Calu3 (cell line): ENCODE measurements at regions not wholly inside any gene's neighbourhood (a gene's known extent, or its start where the extent isn't known, plus 50 kb on each side); places are given as distances from the start of the nearest gene placed in this dataset.

Source experiments
- BruUV-seq: library from RNA; stranded (reverse); fragments of 400-500 nt; replicated peaks from 2 replicates; lab custom pipeline; 2021; lab: Mats Ljungman, UMichigan
- CTCF ChIA-PET: fragments of 300-600 bp; sonication (Branson Sonifier 250); formaldehyde crosslinking; loops from one replicate; lab custom pipeline; 2022; ENCODE audit warnings: antibody characterized with exemption; lab: Charles Lee
- DNase-seq: peaks from one replicate; pipeline ENCODE4 v3.0.0; 2022
- H3K27ac Mint-ChIP-seq: one replicate; pipeline ENCODE4 v1.8.0; 2022; ENCODE audit warnings: mixed read lengths; ENCODE audit not compliant: unreplicated experiment
- H3K27me3 Mint-ChIP-seq: one replicate; pipeline ENCODE4 v1.8.0; 2022; ENCODE audit warnings: mixed read lengths; ENCODE audit not compliant: unreplicated experiment
- H3K36me3 Mint-ChIP-seq: one replicate; pipeline ENCODE4 v1.8.0; 2022; ENCODE audit warnings: mild to moderate bottlenecking, moderate library complexity, mixed read lengths; ENCODE audit not compliant: insufficient read depth, unreplicated experiment
- H3K4me1 Mint-ChIP-seq: one replicate; pipeline ENCODE4 v1.8.0; 2022; ENCODE audit warnings: mild to moderate bottlenecking, low read depth, mixed read lengths; ENCODE audit not compliant: unreplicated experiment
- H3K4me3 Mint-ChIP-seq: one replicate; pipeline ENCODE4 v1.8.0; 2022; ENCODE audit warnings: mild to moderate bottlenecking, low read depth, moderate library complexity, mixed read lengths; ENCODE audit not compliant: unreplicated experiment
- H3K9me3 Mint-ChIP-seq: one replicate; pipeline ENCODE4 v1.8.0; 2022; ENCODE audit warnings: low read depth, mixed read lengths; ENCODE audit not compliant: unreplicated experiment
- intact Hi-C: fragments of 100-400 bp; cut with micrococcal nuclease; formaldehyde crosslinking; loops from one replicate; pipeline ENCODE4 v1.10.0; 2022; ENCODE audit not compliant: unreplicated experiment
- TF ChIP-seq, protein P1 (sequence below): fragments of 200-600 bp; IDR thresholded peaks from one replicate; pipeline ENCODE4 v1.8.0; 2022; ENCODE audit warnings: antibody characterized with exemption; ENCODE audit not compliant: unreplicated experiment

- no TSS peak for BruUV-seq
- Mint-ChIP-seq H3K27me3 (no peaks in the 10 kb centered on the region), H3K4me1 (no peaks in the 10 kb centered on the region), H3K36me3 (no peaks in the 10 kb centered on the region), H3K4me3 (no peak overlapping the region), H3K9me3 (no peaks in the 10 kb centered on the region), H3K27ac (no peak overlapping the region)
- intact Hi-C loops = no loop called here
- TF ChIP-seq, protein P1, sequence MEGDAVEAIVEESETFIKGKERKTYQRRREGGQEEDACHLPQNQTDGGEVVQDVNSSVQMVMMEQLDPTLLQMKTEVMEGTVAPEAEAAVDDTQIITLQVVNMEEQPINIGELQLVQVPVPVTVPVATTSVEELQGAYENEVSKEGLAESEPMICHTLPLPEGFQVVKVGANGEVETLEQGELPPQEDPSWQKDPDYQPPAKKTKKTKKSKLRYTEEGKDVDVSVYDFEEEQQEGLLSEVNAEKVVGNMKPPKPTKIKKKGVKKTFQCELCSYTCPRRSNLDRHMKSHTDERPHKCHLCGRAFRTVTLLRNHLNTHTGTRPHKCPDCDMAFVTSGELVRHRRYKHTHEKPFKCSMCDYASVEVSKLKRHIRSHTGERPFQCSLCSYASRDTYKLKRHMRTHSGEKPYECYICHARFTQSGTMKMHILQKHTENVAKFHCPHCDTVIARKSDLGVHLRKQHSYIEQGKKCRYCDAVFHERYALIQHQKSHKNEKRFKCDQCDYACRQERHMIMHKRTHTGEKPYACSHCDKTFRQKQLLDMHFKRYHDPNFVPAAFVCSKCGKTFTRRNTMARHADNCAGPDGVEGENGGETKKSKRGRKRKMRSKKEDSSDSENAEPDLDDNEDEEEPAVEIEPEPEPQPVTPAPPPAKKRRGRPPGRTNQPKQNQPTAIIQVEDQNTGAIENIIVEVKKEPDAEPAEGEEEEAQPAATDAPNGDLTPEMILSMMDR = no peak
- DNase-seq = no peak
- CTCF ChIA-PET = no interaction called here
These were observed 1819.5 kb downstream of the SLITRK5 start for GRCh38 chr13:89490661-89491060.

DNA sequence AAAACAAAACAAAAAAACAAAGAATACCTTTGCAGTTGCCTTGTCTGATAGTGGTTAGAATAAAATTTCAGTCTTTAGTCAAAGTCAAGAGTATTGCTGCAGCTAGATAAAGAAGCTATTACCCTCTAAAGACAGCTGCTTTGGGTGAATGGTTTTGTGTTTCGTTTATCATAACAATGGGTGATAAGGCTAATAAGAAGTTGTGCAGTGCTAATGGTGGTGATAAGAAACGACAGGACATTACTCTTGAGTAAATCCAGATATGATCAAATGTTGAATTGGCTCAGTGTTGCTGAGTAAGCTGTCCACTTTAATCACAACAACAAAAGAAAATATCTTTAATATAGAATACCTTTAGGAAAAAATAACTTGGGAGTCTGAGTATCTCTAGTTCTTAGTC lies 1825.3 kb downstream of the SLITRK5 start:
- Mint-ChIP-seq H3K36me3 (no peaks in the 10 kb centered on the region), H3K4me1 (no peaks in the 10 kb centered on the region), H3K4me3 (no peak overlapping the region), H3K27me3 (no peaks in the 10 kb centered on the region), H3K9me3 (no peaks in the 10 kb centered on the region), H3K27ac (no peak overlapping the region)
- no peak for DNase-seq
- TF ChIP-seq, protein P1 = no peak
- no TSS peak for BruUV-seq
- intact Hi-C loops = no loop called here
- CTCF ChIA-PET = no interaction called here

GRCh38 chr13:89497658-89498057 lies 1826.5 kb downstream of the SLITRK5 start:
- intact Hi-C loops = no loop called here
- Mint-ChIP-seq H3K36me3 (no peaks in the 10 kb centered on the region), H3K9me3 (no peaks in the 10 kb centered on the region)

DNA sequence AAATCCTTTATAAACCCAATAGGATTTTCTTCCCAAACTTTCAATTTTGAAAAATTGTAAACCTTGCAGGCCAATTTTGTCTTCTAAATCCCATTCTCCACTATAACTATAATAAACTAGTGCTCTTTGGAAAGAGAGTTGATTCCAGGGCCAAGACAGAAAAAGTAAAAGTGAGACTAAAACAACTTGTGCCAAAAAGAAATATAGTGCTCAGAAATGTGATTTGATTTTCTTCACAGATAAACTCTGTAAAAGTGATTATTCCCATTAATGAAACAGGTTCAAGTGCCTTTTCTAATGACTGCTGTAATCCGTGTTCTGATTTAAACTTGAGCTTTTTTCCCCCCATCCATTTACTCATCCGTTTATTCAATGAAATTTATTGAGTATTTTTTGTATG lies 1831.1 kb downstream of the SLITRK5 start:
- TF ChIP-seq, protein P1 = no peak
- intact Hi-C loops = no loop called here
- Mint-ChIP-seq H3K9me3 (no peaks in the 10 kb centered on the region), H3K36me3 (no peaks in the 10 kb centered on the region), H3K4me3 (no peak overlapping the region), H3K27ac (no peak overlapping the region), H3K4me1 (no peaks in the 10 kb centered on the region), H3K27me3 (no peaks in the 10 kb centered on the region)
- CTCF ChIA-PET = no interaction called here
- no peak for DNase-seq
- no TSS peak for BruUV-seq

More at GRCh38 chr13:89497658-89498057, 1826.5 kb downstream of the SLITRK5 start:
- H3K4me1 Mint-ChIP-seq = no peaks in the 10 kb centered on the region
- CTCF ChIA-PET = interaction anchor here (0.6 kb wide), 1 partner anchor 179 kb away, joined by 4 read pairs; no protein-coding TSS in a partner anchor
- TF ChIP-seq, protein P1 = no peak
- no peak for DNase-seq
- no peaks in the 10 kb centered on the region for H3K27me3 Mint-ChIP-seq
- no peak overlapping the region for H3K27ac Mint-ChIP-seq
- no TSS peak for BruUV-seq
- no peak overlapping the region for H3K4me3 Mint-ChIP-seq
